ENCODE measurements at regions not wholly inside any gene's neighbourhood (a gene's known extent, or its start where the extent isn't known, plus 50 kb on each side); places are given as distances from the start of the nearest gene placed in this dataset.
A peak's percentile ranks its signal among the peaks of the same experiment; 100 is the strongest.

GRCh38 chr2:2664989-2665833, 334.1 kb upstream of the MYT1L start:
- Histone ChIP-seq H2BK120ac (ENCODE audit: low read depth, low read length) (no peak overlapping the region), H2BK5ac (ENCODE audit: low read depth, low read length, poor library complexity, severe bottlenecking) (no peak overlapping the region), H4K5ac (ENCODE audit: low read depth, low read length) (no peak overlapping the region), H2BK15ac (ENCODE audit: low read depth, low read length) (no peak overlapping the region), H3K4me3 (ENCODE audit: insufficient read depth, low read depth, low read length) (no peak overlapping the region), H3K9me3 (ENCODE audit: control insufficient read depth, insufficient read depth, low read length) (peaks cover 40% of the 10 kb centered on the region), H3K4ac (ENCODE audit: low read depth, low read length) (no peak overlapping the region), H3K9ac (ENCODE audit: low read depth, low read length) (no peak overlapping the region), H3K4me1 (ENCODE audit: control insufficient read depth, insufficient read depth, low read length) (no peaks in the 10 kb centered on the region), H3K27ac (ENCODE audit: insufficient read depth, low read length) (no peak overlapping the region), H3K18ac (ENCODE audit: low read depth, low read length) (no peak overlapping the region), H3K14ac (replicated peaks; ENCODE audit: low read depth, low read length) (no peak overlapping the region), H3K4me2 (ENCODE audit: low read depth, low read length) (no peak overlapping the region), H3K23ac (ENCODE audit: low read depth, low read length) (no peak overlapping the region), H4K20me1 (ENCODE audit: insufficient read depth, low read length) (no peaks in the 10 kb centered on the region), H3K79me1 (ENCODE audit: low read depth in 1 of 2, low read length in 2 of 2) (no peaks in the 10 kb centered on the region), H3K27me3 (ENCODE audit: control insufficient read depth, insufficient read depth, low read length) (no peaks in the 10 kb centered on the region), H3K56ac (ENCODE audit: extremely low read depth, insufficient read depth, low read length) (no peak overlapping the region), H2AK9ac (replicated peaks; ENCODE audit: low read depth, low read length, poor library complexity) (peak overlapping the region; percentile 72), H2AFZ (replicated peaks; ENCODE audit: low read length, poor library complexity) (peak overlapping the region; percentile 11), H4K91ac (ENCODE audit: insufficient read depth, low read depth, low read length) (no peak overlapping the region), H3K36me3 (ENCODE audit: control insufficient read depth, insufficient read depth, low read length) (no peaks in the 10 kb centered on the region), H2AK5ac (ENCODE audit: low read depth, low read length) (no peak overlapping the region), H2BK20ac (ENCODE audit: low read depth, low read length) (no peak overlapping the region), H4K8ac (ENCODE audit: low read depth in 2 of 2, low read length in 2 of 2) (no peak overlapping the region), H3K9me1 (ENCODE audit: insufficient read depth, low read length) (no peaks in the 10 kb centered on the region)
- intact Hi-C loops (cut with micrococcal nuclease) (no loop called here), dilution Hi-C loops (cut with HindIII; ENCODE audit: low sequenced_read_pairs, unreplicated experiment) (no loop called here), in situ Hi-C loops (cut with MboI; ENCODE audit: low sequenced_read_pairs) (no loop called here)
- peak; percentile 78 for ATAC-seq (ENCODE audit: low read depth)
- TF ChIP-seq SMC3 (IDR thresholded peaks at IDR 0.05; ENCODE audit: low read depth, low read length) (no peak), FOS (IDR thresholded peaks at IDR 0.05; ENCODE audit: low read depth, low read length) (peak; percentile 37; the same call in 1 of the 2 replicates)
- TF ChIP-seq, protein P1, sequence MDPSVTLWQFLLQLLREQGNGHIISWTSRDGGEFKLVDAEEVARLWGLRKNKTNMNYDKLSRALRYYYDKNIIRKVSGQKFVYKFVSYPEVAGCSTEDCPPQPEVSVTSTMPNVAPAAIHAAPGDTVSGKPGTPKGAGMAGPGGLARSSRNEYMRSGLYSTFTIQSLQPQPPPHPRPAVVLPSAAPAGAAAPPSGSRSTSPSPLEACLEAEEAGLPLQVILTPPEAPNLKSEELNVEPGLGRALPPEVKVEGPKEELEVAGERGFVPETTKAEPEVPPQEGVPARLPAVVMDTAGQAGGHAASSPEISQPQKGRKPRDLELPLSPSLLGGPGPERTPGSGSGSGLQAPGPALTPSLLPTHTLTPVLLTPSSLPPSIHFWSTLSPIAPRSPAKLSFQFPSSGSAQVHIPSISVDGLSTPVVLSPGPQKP (IDR thresholded peaks at IDR 0.05; ENCODE audit: borderline replicate concordance, low read depth, low read length): no peak
- TF ChIP-seq, protein P2, sequence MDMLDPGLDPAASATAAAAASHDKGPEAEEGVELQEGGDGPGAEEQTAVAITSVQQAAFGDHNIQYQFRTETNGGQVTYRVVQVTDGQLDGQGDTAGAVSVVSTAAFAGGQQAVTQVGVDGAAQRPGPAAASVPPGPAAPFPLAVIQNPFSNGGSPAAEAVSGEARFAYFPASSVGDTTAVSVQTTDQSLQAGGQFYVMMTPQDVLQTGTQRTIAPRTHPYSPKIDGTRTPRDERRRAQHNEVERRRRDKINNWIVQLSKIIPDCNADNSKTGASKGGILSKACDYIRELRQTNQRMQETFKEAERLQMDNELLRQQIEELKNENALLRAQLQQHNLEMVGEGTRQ (IDR thresholded peaks at IDR 0.05; ENCODE audit: low read depth, low read length): 0 out of 2 replicates have a peak, but pooled peaks have one; percentile 4
- CTCF ChIA-PET: no interaction called here
- peak; percentile 86 for DNase-seq
- POLR2A ChIA-PET (ENCODE audit: unreplicated experiment): no interaction called here
- 42% methylated on average over 20 of the region's 28 CpGs; no CpG with 5 or more reads in 1 of the 2 experiments for WGBS, 2 experiments (ENCODE audit: extremely low coverage in 2 of 2, insufficient read length in 1 of 2)
- BruUV-seq (replicated peaks): no TSS peak
